Fibroblast of upper back skin (primary cell): ENCODE measurements at regions not wholly inside any gene's neighbourhood (a gene's known extent, or its start where the extent isn't known, plus 50 kb on each side); places are given as distances from the start of the nearest gene placed in this dataset.
A peak's percentile ranks its signal among the peaks of the same experiment; 100 is the strongest.

Experiments used
- DNase-seq: peaks from one replicate; pipeline ENCODE4 v3.0.0-alpha.2; 2013

GRCh38 chr3:99365396-99365795 is 273.0 kb upstream of the COL8A1 start:
- peak; percentile 26 for DNase-seq

GRCh38 chr3:99357131-99357530 is 281.3 kb upstream of the COL8A1 start:
- peak; percentile 19 for DNase-seq

DNA sequence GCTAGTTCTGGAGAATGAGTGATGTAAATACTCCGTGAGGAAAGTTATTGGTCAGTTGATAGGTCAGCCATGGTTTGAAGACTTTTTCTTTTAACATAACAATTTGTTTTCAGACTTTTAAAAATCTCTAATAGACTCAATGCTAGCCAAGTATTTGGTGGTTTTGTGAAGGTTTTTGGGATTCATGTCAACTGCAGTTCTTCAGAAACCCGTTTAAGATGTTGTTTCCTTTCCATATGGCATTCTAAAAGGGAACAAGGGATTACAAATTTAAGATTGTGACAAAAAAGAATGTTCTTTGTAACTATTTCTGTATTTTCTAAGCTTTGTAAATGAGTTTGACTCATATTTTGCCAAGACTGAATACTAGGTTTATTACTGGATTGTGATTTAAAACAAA is 281.7 kb upstream of the COL8A1 start:
- peak; percentile 36 for DNase-seq

DNA sequence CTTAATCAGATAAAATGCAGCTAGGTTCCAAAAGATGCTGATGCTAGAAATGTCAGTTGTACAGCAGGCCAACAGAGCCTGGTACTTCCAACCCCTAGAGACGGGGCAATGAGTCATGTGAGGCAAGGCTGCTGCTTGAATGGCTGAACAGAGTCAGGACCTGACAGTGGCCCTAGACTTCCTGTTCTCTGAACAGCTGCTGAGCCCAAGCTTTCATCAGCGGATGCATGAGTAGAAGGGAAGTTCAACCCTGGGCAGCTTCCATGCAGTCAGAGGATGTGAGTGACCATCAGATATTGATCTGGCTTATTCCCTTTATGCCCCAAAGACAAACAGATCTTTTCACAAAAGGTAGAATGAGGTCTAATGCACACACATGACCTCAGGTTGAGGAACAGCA is 282.9 kb upstream of the COL8A1 start:
- no peak for DNase-seq

DNA sequence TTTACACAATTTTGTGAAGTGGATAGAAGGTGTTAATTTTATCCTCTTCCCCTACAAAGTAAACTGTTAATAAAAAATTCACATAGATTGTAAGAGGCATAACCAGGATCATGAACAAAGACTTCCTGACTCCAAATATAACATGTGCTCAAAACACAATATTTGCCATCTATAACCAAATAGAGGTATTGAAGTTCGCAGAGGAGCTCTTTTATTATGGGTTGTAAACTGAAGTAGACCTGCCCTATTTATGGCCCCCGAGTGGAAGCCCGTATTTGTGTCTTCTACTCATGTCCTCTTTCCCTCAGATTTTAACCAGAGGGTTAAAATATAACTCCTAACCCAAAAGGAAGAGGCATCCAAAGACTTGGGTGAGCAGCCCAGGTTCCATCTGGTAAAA is 285.6 kb upstream of the COL8A1 start:
- DNase-seq: no peak

- peak; percentile 70 for DNase-seq
Measured at GRCh38 chr3:99351122-99351521, 287.3 kb upstream of the COL8A1 start.

DNA sequence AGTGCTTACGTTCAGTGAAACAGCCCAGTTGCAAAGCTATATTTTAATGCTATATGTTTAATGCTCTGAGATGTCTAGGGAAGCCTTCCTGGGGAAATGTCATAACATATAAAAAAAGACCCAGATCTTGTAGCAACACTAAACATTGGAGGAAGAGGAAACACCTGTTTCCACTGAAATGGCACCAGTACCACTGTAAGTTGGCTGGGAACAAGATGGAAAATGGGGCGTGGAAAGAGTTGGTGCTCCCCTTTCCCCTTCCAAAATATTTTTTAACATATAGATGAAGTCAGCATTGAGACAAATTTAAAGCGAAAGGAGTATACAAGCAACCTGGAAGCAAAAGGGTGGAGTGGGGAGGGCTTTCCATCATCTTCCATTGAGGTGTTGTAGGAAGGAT is 289.9 kb upstream of the COL8A1 start:
- no peak for DNase-seq

GRCh38 chr3:99344216-99344615 is 294.2 kb upstream of the COL8A1 start:
- DNase-seq: peak; percentile 63

- no peak for DNase-seq
Measured at GRCh38 chr3:99342383-99342782, 296.0 kb upstream of the COL8A1 start.

DNA sequence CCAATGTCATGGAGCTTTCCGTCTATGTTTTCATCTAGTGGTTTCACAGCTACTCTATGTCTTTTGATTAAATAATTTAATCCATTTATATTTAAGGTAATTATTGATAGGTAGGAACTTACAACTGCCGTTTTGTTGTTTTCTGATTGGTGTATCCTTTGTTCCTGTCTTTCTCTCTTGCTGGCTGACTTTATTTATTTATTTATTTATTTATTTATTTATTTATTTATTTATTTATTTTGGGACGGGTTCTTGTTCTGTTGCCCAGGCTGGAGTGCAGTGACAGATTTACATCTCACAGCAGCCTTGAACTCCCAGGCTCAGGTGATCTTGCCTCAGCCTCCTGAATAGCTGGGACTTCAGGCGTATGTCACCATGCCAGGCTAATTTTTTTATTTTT is 299.2 kb upstream of the COL8A1 start:
- DNase-seq: no peak

GRCh38 chr3:99332718-99333117 is 305.7 kb upstream of the COL8A1 start:
- DNase-seq: peak; percentile 85

- no peak for DNase-seq
Measured at GRCh38 chr3:99332276-99332675, 306.1 kb upstream of the COL8A1 start.

GRCh38 chr3:99330924-99331532 is 307.4 kb upstream of the COL8A1 start:
- no peak for DNase-seq

DNA sequence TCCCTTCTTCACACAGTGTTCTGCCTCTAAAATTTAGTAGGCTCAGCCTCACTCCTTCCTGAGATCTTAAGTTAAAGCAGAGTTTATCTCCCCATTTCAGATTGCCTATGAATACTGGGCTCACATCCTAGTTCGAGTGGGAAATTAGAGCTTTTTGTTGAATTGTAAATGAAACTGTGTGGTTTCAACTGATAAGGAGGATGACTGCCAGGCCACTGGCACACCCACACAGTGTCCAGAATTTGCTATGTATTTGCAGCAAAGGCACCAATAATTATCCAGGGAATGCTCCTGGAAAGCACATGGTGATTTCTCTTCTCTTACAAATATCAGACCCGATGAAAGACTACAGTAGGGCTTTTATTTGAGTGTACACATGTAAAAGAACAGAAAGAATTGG is 308.1 kb upstream of the COL8A1 start:
- no peak for DNase-seq

- DNase-seq: no peak
Measured at GRCh38 chr3:99325402-99325801, 313.0 kb upstream of the COL8A1 start.

GRCh38 chr3:99324636-99325203 is 313.7 kb upstream of the COL8A1 start:
- DNase-seq: no peak

DNA sequence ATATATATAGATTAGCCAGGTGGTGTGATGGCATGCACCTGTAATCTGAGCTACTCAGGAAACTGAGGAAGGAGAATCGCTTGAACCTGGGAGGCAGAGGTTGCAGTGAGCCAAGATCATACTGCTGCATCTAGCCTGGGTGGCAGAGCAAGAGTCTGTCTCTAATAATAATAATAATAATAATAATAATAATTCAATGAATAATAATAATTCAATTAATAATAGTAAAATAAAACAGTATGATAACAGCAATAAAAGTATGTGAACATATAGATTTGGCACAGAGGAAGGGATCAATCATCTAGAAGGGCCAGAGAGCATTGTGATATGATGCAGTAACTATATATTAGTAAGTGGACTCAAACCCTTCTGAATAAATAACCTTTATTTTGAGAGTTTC is 314.5 kb upstream of the COL8A1 start:
- no peak for DNase-seq

- no peak for DNase-seq
Measured at GRCh38 chr3:99322551-99322950, 315.8 kb upstream of the COL8A1 start.

DNA sequence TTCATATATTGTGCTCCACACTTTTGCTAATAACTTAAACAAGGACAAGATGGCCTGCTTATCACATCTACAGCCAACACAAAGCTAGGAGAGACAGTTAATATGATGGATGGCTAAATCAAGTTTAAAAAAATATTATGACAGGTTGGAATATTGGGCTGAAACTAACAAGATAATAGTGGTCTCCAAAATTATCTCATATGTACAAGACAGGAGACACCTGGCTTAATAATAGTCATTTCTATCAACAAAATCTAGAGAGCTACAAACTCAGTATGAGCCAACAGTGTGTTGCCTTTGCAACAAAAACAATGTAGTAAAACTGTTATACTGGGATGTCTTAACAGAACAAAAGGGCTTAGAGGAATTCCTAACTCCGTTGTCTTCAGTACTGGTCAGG is 317.1 kb upstream of the COL8A1 start:
- DNase-seq: no peak

GRCh38 chr3:99319961-99320360 is 318.4 kb upstream of the COL8A1 start:
- peak; percentile 94 for DNase-seq

- DNase-seq: no peak
Measured at GRCh38 chr3:99319450-99319849, 318.9 kb upstream of the COL8A1 start.

- peak; percentile 53 for DNase-seq
Measured at GRCh38 chr3:99317201-99317600, 321.2 kb upstream of the COL8A1 start.

DNA sequence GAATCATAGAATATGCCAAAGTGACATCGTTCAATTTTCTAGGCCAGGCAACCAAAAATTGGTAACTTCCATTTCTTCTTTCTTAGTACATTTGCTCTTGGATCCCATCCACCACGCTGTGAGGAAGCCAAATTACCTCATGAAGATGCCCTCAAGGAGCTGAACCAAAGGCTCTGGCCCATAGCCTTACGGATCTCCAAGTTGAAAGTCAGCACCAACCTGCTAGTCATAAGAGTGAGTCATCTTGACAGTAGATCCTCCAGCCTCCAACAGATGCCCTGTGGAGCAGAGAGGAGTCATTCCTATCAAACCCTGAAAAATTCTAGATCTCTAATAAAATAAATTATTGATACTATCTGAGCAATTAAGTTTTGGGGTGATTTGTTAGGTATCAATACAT is 322.5 kb upstream of the COL8A1 start:
- DNase-seq: no peak

DNA sequence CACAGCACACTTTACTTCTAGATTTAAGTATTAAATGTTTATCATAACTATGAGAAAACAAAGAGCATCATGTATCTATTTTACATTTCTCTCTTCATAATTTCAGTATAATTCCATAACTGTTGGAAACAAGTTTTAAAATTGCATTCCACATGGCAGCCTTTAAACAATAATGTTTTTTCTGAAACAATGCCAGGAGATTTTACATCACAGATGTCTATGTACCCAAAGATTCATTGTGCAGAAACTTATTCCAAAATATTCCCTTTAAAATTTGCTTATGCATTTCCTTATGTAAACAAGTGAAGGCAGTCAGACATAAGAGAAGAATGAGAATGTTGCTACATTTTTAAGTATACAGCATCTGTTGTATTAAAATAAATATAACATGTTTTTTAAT is 324.9 kb upstream of the COL8A1 start:
- no peak for DNase-seq

GRCh38 chr3:99298661-99299060 is 339.7 kb upstream of the COL8A1 start:
- DNase-seq: no peak
